Neural cell (in vitro differentiated cells): ENCODE measurements at regions not wholly inside any gene's neighbourhood (a gene's known extent, or its start where the extent isn't known, plus 50 kb on each side); places are given as distances from the start of the nearest gene placed in this dataset.

Source experiments
- H2AFZ ChIP-seq: fragments of 200-600, 300-800 bp; sonication (generic), shearing (Covaris generic); 2 replicates; pipeline ENCODE4 v1.6.0; 2014; ENCODE audit warnings: low read depth, mild to moderate bottlenecking, antibody characterized with exemption, low read length, moderate library complexity
- H3F3A ChIP-seq: fragments of 200-600 bp; shearing (Covaris generic); 2 replicates; pipeline ENCODE4 v1.6.1; 2016; ENCODE audit warnings: mild to moderate bottlenecking, moderate library complexity, mixed read lengths, antibody characterized with exemption, low read length; ENCODE audit not compliant: insufficient read depth, poor library complexity, severe bottlenecking
- H3K27ac ChIP-seq: fragments of 200-600, 300-800 bp; sonication (generic), shearing (Covaris generic); 2 replicates; pipeline ENCODE4 v1.5.1; 2014; ENCODE audit warnings: mild to moderate bottlenecking, low read length, moderate library complexity
- H3K27me3 ChIP-seq: fragments of 300-800, 200-600 bp; sonication (generic), shearing (Covaris generic); 2 replicates; pipeline ENCODE4 v1.6.0; 2014; ENCODE audit warnings: mild to moderate bottlenecking, low read depth, low read length, moderate library complexity; ENCODE audit not compliant: insufficient read depth
- H3K36me3 ChIP-seq: fragments of 300-800, 200-600 bp; sonication (generic), shearing (Covaris generic); 2 replicates; pipeline ENCODE4 v1.5.1; 2014; ENCODE audit warnings: mild to moderate bottlenecking, antibody characterized with exemption, low read length, moderate library complexity; ENCODE audit not compliant: insufficient read depth
- H3K4me2 ChIP-seq: fragments of 300-800, 200-600 bp; sonication (generic), shearing (Covaris generic); 2 replicates; pipeline ENCODE4 v1.6.0; 2014; ENCODE audit warnings: mild to moderate bottlenecking, low read length
- H3K4me3 ChIP-seq: fragments of 300-800, 200-600 bp; sonication (generic), shearing (Covaris generic); 2 replicates; pipeline ENCODE4 v1.5.1; 2014; ENCODE audit warnings: mild to moderate bottlenecking, low read length, moderate library complexity
- H3K79me2 ChIP-seq: fragments of 200-600 bp; shearing (Covaris generic); replicated peaks from 2 replicates; pipeline ENCODE4 v1.6.0; 2014; ENCODE audit warnings: mild to moderate bottlenecking, low read length, moderate library complexity; ENCODE audit not compliant: insufficient read depth
- H3K9ac ChIP-seq: fragments of 300-800, 200-600 bp; sonication (generic), shearing (Covaris generic); 2 replicates; pipeline ENCODE4 v1.6.1; 2016; ENCODE audit warnings: mild to moderate bottlenecking, low read length, mixed read lengths
- H3K9me2 ChIP-seq: fragments of 200-600 bp; shearing (Covaris generic); 2 replicates; pipeline ENCODE4 v1.6.1; 2016; ENCODE audit warnings: mild to moderate bottlenecking, low read length, mixed read lengths; ENCODE audit not compliant: insufficient read depth
- H3K9me3 ChIP-seq: fragments of 200-600, 300-800 bp; sonication (generic), shearing (Covaris generic); 2 replicates; pipeline ENCODE4 v1.6.1; 2016; ENCODE audit warnings: mild to moderate bottlenecking, mixed run types, low read length, moderate library complexity, mixed read lengths
- H4K20me1 ChIP-seq: fragments of 200-600 bp; shearing (Covaris generic); 2 replicates; pipeline ENCODE4 v1.6.1; 2016; ENCODE audit warnings: mild to moderate bottlenecking, mixed run types; ENCODE audit not compliant: insufficient read depth
- EP300 ChIP-seq: fragments of 450-650 bp; conservative IDR thresholded peaks from 2 replicates; pipeline ENCODE4 v1.6.1; 2014; ENCODE audit warnings: antibody characterized with exemption, mild to moderate bottlenecking, moderate library complexity; ENCODE audit not compliant: poor library complexity, severe bottlenecking
- EZH2 ChIP-seq: fragments of 200-600, 300-800 bp; shearing (Covaris generic), sonication (generic); IDR thresholded peaks from 2 replicates; pipeline ENCODE4 v1.6.1; 2014; ENCODE audit warnings: antibody characterized with exemption, low read length, borderline replicate concordance, mild to moderate bottlenecking; ENCODE audit not compliant: insufficient read depth, poor library complexity, severe bottlenecking
- MXI1 ChIP-seq: fragments of 450-650 bp; conservative IDR thresholded peaks from 2 replicates; pipeline ENCODE4 v1.6.1; 2014; ENCODE audit warnings: antibody characterized with exemption, mild to moderate bottlenecking; ENCODE audit not compliant: poor library complexity, severe bottlenecking
- POLR2AphosphoS5 ChIP-seq: IDR thresholded peaks from 2 replicates; pipeline ENCODE4 v1.6.1; 2012
- RAD21 ChIP-seq: fragments of 450-650 bp; conservative IDR thresholded peaks from 2 replicates; pipeline ENCODE4 v1.6.1; 2014; ENCODE audit warnings: antibody characterized with exemption, mild to moderate bottlenecking, moderate library complexity
- SMC3 ChIP-seq: fragments of 450-650 bp; conservative IDR thresholded peaks from 2 replicates; pipeline ENCODE4 v1.6.1; 2014; ENCODE audit warnings: antibody characterized with exemption, mild to moderate bottlenecking, moderate library complexity; ENCODE audit not compliant: poor library complexity
- TAF1 ChIP-seq: IDR thresholded peaks from 2 replicates; pipeline ENCODE4 v1.6.1; 2012; ENCODE audit warnings: low read depth
- TF ChIP-seq, protein P1 (sequence below): fragments of 450-650 bp; IDR thresholded peaks from 2 replicates; pipeline ENCODE4 v1.5.1; 2014; ENCODE audit warnings: antibody characterized with exemption, mild to moderate bottlenecking, moderate library complexity; ENCODE audit not compliant: poor library complexity, severe bottlenecking
- TF ChIP-seq, protein P2 (sequence below): IDR thresholded peaks from 2 replicates; pipeline ENCODE4 v1.6.1; 2012; ENCODE audit warnings: borderline replicate concordance

DNA sequence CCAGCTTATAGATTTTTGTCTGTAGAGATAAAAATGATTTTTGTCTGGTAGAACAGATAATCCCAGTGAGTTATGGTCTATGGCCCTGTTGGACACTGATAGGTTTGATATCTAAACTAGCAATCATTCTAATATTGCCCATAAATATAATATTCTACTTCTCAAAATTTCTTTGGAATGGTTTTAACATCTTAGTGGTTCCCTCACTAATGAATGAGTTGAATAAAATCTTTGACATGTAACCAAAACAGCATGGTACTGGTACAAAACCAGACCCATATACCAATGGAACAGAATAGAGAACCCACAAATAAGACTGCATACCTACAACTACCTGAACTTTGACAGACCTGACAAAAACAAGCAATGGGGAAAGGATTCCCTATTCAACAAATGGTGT lies 219.7 kb downstream of the SEC61B start:
- H3K27ac ChIP-seq, result no peak overlapping the region
- no peak overlapping the region for H2AFZ ChIP-seq
- no peak overlapping the region for H3K4me3 ChIP-seq
- no peaks in the 10 kb centered on the region for H4K20me1 ChIP-seq
- H3K9me2 ChIP-seq, result no peaks in the 10 kb centered on the region
- H3K36me3 ChIP-seq, result no peaks in the 10 kb centered on the region
- H3K27me3 ChIP-seq, result no peaks in the 10 kb centered on the region
- H3K4me2 ChIP-seq, result no peak overlapping the region
- no peaks in the 10 kb centered on the region for H3F3A ChIP-seq
- no peaks in the 10 kb centered on the region for H3K9me3 ChIP-seq
- TF ChIP-seq SMC3, result no peak
- TF ChIP-seq MXI1, result no peak
- TF ChIP-seq POLR2AphosphoS5, result no peak
- TF ChIP-seq, protein P1, sequence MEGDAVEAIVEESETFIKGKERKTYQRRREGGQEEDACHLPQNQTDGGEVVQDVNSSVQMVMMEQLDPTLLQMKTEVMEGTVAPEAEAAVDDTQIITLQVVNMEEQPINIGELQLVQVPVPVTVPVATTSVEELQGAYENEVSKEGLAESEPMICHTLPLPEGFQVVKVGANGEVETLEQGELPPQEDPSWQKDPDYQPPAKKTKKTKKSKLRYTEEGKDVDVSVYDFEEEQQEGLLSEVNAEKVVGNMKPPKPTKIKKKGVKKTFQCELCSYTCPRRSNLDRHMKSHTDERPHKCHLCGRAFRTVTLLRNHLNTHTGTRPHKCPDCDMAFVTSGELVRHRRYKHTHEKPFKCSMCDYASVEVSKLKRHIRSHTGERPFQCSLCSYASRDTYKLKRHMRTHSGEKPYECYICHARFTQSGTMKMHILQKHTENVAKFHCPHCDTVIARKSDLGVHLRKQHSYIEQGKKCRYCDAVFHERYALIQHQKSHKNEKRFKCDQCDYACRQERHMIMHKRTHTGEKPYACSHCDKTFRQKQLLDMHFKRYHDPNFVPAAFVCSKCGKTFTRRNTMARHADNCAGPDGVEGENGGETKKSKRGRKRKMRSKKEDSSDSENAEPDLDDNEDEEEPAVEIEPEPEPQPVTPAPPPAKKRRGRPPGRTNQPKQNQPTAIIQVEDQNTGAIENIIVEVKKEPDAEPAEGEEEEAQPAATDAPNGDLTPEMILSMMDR, result no peak
- TF ChIP-seq EZH2, result no peak
- no peak overlapping the region for H3K9ac ChIP-seq
- no peaks in the 10 kb centered on the region for H3K79me2 ChIP-seq

DNA sequence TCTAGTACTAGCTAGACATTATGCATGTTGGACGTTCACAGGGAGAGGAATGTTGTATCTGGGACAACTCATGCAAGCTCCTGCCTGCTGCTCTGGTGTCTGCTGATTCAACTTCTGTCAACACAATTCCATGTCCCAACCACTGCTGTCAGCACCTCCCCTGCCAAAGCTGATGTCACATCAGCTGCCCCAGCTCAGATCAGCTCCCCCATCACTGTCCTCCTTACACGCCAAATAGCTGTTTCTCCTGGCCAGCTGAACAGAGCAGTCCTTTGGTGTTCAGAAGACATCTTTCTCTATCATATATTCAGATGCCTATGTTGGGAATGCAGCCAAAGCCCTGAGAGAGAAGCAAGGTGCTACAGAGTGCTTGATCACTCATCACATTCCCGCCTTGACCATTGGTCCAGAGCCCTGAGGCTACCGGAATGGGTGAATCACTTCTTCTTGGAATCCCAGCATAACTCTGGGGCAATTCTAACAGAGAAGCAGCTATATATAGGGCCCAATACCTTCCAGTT lies 223.3 kb downstream of the SEC61B start:
- Histone ChIP-seq H3K9ac (no peak overlapping the region), H3K9me2 (no peaks in the 10 kb centered on the region), H3K79me2 (no peaks in the 10 kb centered on the region), H4K20me1 (no peaks in the 10 kb centered on the region), H3K9me3 (no peaks in the 10 kb centered on the region), H3K4me3 (no peak overlapping the region), H3F3A (no peaks in the 10 kb centered on the region), H3K27ac (no peak overlapping the region), H3K4me2 (no peak overlapping the region), H3K27me3 (no peaks in the 10 kb centered on the region), H2AFZ (no peak overlapping the region), H3K36me3 (no peaks in the 10 kb centered on the region)
- TF ChIP-seq EZH2 (no peak), RAD21 (no peak), TAF1 (no peak), POLR2AphosphoS5 (no peak), EP300 (no peak), SMC3 (no peak), MXI1 (no peak)
- TF ChIP-seq, protein P1, result no peak
- TF ChIP-seq, protein P2, sequence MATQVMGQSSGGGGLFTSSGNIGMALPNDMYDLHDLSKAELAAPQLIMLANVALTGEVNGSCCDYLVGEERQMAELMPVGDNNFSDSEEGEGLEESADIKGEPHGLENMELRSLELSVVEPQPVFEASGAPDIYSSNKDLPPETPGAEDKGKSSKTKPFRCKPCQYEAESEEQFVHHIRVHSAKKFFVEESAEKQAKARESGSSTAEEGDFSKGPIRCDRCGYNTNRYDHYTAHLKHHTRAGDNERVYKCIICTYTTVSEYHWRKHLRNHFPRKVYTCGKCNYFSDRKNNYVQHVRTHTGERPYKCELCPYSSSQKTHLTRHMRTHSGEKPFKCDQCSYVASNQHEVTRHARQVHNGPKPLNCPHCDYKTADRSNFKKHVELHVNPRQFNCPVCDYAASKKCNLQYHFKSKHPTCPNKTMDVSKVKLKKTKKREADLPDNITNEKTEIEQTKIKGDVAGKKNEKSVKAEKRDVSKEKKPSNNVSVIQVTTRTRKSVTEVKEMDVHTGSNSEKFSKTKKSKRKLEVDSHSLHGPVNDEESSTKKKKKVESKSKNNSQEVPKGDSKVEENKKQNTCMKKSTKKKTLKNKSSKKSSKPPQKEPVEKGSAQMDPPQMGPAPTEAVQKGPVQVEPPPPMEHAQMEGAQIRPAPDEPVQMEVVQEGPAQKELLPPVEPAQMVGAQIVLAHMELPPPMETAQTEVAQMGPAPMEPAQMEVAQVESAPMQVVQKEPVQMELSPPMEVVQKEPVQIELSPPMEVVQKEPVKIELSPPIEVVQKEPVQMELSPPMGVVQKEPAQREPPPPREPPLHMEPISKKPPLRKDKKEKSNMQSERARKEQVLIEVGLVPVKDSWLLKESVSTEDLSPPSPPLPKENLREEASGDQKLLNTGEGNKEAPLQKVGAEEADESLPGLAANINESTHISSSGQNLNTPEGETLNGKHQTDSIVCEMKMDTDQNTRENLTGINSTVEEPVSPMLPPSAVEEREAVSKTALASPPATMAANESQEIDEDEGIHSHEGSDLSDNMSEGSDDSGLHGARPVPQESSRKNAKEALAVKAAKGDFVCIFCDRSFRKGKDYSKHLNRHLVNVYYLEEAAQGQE, result no peak
